SK-N-SH (cell line): ENCODE measurements at regions not wholly inside any gene's neighbourhood (a gene's known extent, or its start where the extent isn't known, plus 50 kb on each side); places are given as distances from the start of the nearest gene placed in this dataset.

Source experiments
- CTCF ChIA-PET: fragments of 300-600, 350-600 bp; formaldehyde crosslinking; extraction: SDS; loops from one replicate; lab custom pipeline; 2021; lab: Yijun Ruan, JAX
- POLR2A ChIA-PET: fragments of 350-600 bp; sonication (Branson Sonifier 250); formaldehyde crosslinking; extraction: SDS; loops from one replicate; lab custom pipeline; 2020; ENCODE audit warnings: antibody characterized with exemption, inconsistent platforms; lab: Yijun Ruan, JAX
- DNase-seq: peaks from one replicate; pipeline ENCODE4 v3.0.0; 2012
- H2AFZ ChIP-seq: fragments of 200-600 bp; sonication (generic); 2 replicates; pipeline ENCODE4 v1.8.1; 2016; ENCODE audit warnings: antibody characterized with exemption, mild to moderate bottlenecking, low read depth
- H3F3A ChIP-seq: fragments of 200-600 bp; sonication (generic); replicated peaks from 2 replicates; pipeline ENCODE3; 2016; ENCODE audit warnings: antibody characterized with exemption, mild to moderate bottlenecking; ENCODE audit not compliant: insufficient read depth
- H3K27ac ChIP-seq, 2 experiments: fragments of 200-500 bp in 1 of 2; fragments of 200-600 bp in 1 of 2; sonication (Bioruptor generic) in 1 of 2; sonication (generic), shearing (Covaris generic) in 1 of 2; 2 replicates each; pipeline versions ENCODE4 v1.5.1 to v1.6.1; 2014 to 2016; ENCODE audit warnings: low read depth in 2 of 2, inconsistent platforms in 1 of 2, low read length in 1 of 2, mild to moderate bottlenecking in 1 of 2, mixed read lengths in 1 of 2
- H3K27me3 ChIP-seq: fragments of 200-600 bp; sonication (generic), shearing (Covaris generic); 2 replicates; pipeline ENCODE4 v1.6.1; 2016; ENCODE audit warnings: mixed run types; ENCODE audit not compliant: insufficient read depth
- H3K36me3 ChIP-seq, 2 experiments: fragments of 200-500 bp in 1 of 2; fragments of 200-600 bp in 1 of 2; sonication (Bioruptor generic) in 1 of 2; sonication (generic) in 1 of 2; replicated peaks in 1 of 2; 2 replicates each; pipeline versions ENCODE3 to v1.5.1; 2014 to 2016; ENCODE audit warnings: low read length in 1 of 2, mild to moderate bottlenecking in 1 of 2; ENCODE audit not compliant: insufficient read depth in 2 of 2, control insufficient read depth in 1 of 2
- H3K4me1 ChIP-seq, 2 experiments: fragments of 200-500 bp in 1 of 2; fragments of 200-600 bp in 1 of 2; sonication (Bioruptor generic) in 1 of 2; sonication (generic), shearing (Covaris generic) in 1 of 2; 2 replicates each; pipeline versions ENCODE4 v1.5.1 to v1.6.1; 2014 to 2016; ENCODE audit warnings: low read depth in 1 of 2, low read length in 1 of 2, mixed run types in 1 of 2; ENCODE audit not compliant: insufficient read depth in 2 of 2, control insufficient read depth in 1 of 2
- H3K4me2 ChIP-seq: fragments of 200-600 bp; sonication (generic), shearing (Covaris generic); 2 replicates; pipeline ENCODE4 v1.6.1; 2017; ENCODE audit warnings: mixed run types
- H3K4me3 ChIP-seq, 2 experiments: fragments of 200-500 bp in 1 of 2; fragments of 200-600 bp in 1 of 2; sonication (Bioruptor generic) in 1 of 2; sonication (generic), shearing (Covaris generic) in 1 of 2; 2 replicates each; pipeline versions ENCODE4 v1.5.1 to v1.8.1; 2014 to 2016; ENCODE audit warnings: low read depth in 2 of 2, inconsistent platforms in 1 of 2, low read length in 1 of 2, mild to moderate bottlenecking in 1 of 2, mixed read lengths in 1 of 2, moderate library complexity in 1 of 2
- H3K79me2 ChIP-seq: fragments of 200-600 bp; sonication (generic); 2 replicates; pipeline ENCODE4 v1.8.1; 2017; ENCODE audit warnings: mild to moderate bottlenecking; ENCODE audit not compliant: insufficient read depth
- H3K9ac ChIP-seq: fragments of 200-600 bp; sonication (generic); 2 replicates; pipeline ENCODE4 v1.6.1; 2017; ENCODE audit warnings: mixed run types
- H3K9me2 ChIP-seq: fragments of 200-600 bp; sonication (generic); 2 replicates; pipeline ENCODE4 v1.6.1; 2017; ENCODE audit warnings: mixed run types
- H3K9me3 ChIP-seq: fragments of 200-600 bp; sonication (generic); 2 replicates; pipeline ENCODE4 v1.6.1; 2017; ENCODE audit warnings: mixed run types, mild to moderate bottlenecking, moderate library complexity
- H4K20me1 ChIP-seq: fragments of 200-600 bp; sonication (generic); 2 replicates; pipeline ENCODE4 v1.6.1; 2017; ENCODE audit warnings: mild to moderate bottlenecking, mixed run types; ENCODE audit not compliant: insufficient read depth
- CHD2 ChIP-seq: fragments of 150-350 bp; IDR thresholded peaks from 2 replicates; pipeline ENCODE4 v1.6.1; 2018; ENCODE audit warnings: low read length; ENCODE audit not compliant: partially characterized antibody
- CTCF ChIP-seq: fragments of 200-600 bp; sonication (generic); IDR thresholded peaks from 2 replicates; pipeline ENCODE4 v1.6.1; 2017; ENCODE audit warnings: antibody characterized with exemption, mild to moderate bottlenecking, moderate library complexity
- EZH2phosphoT487 ChIP-seq: fragments of 200-600 bp; sonication (generic); IDR thresholded peaks from 2 replicates; pipeline ENCODE4 v1.6.1; 2017; ENCODE audit warnings: low read depth, mixed run types, mild to moderate bottlenecking, antibody characterized with exemption, moderate library complexity, borderline replicate concordance
- FOSL2 ChIP-seq: IDR thresholded peaks from 2 replicates; pipeline ENCODE4 v1.4.0; 2012; ENCODE audit warnings: low read depth, mild to moderate bottlenecking, moderate library complexity, borderline replicate concordance
- FOXM1 ChIP-seq: IDR thresholded peaks from 2 replicates; pipeline ENCODE4 v1.4.0; 2012; ENCODE audit warnings: low read depth, mild to moderate bottlenecking
- GABPA ChIP-seq: IDR thresholded peaks from 2 replicates; pipeline ENCODE4 v1.4.0; 2012; ENCODE audit warnings: low read depth, mild to moderate bottlenecking
- GATA2 ChIP-seq: sonication (generic); formaldehyde crosslinking; IDR thresholded peaks from 2 replicates; pipeline ENCODE4 v1.5.0; 2020; ENCODE audit warnings: mild to moderate bottlenecking, missing genetic modification reagents
- JUND ChIP-seq: IDR thresholded peaks from 2 replicates; pipeline ENCODE4 v1.4.0; 2012
- MXI1 ChIP-seq: IDR thresholded peaks from 2 replicates; pipeline ENCODE4 v1.6.1; 2012; ENCODE audit warnings: mild to moderate bottlenecking, low read depth, low read length, improper control_type of control experiment
- PBX3 ChIP-seq: IDR thresholded peaks from 2 replicates; pipeline ENCODE4; 2012
- POLR2AphosphoS5 ChIP-seq: IDR thresholded peaks from 2 replicates; pipeline ENCODE4 v1.6.1; 2012; ENCODE audit warnings: low read depth, low read length
- RCOR1 ChIP-seq: fragments of 150-350 bp; IDR thresholded peaks from 2 replicates; pipeline ENCODE4 v1.6.1; 2017; ENCODE audit warnings: antibody characterized with exemption, low read length
- REST ChIP-seq: IDR thresholded peaks from 2 replicates; pipeline ENCODE4 v1.6.1; 2012; ENCODE audit warnings: mild to moderate bottlenecking, low read depth, low read length, moderate library complexity
- RFX5 ChIP-seq: IDR thresholded peaks from 2 replicates; pipeline ENCODE4 v1.6.1; 2012; ENCODE audit warnings: mild to moderate bottlenecking, improper control_type of control experiment, low read length
- SIN3A ChIP-seq: IDR thresholded peaks from 2 replicates; pipeline ENCODE4 v1.6.1; 2012; ENCODE audit warnings: low read depth, mild to moderate bottlenecking, low read length, moderate library complexity, borderline replicate concordance
- SMC3 ChIP-seq: IDR thresholded peaks from 2 replicates; pipeline ENCODE4 v1.6.1; 2012; ENCODE audit warnings: low read depth, low read length, improper control_type of control experiment
- TCF12 ChIP-seq: IDR thresholded peaks from 2 replicates; pipeline ENCODE4 v1.4.0; 2012
- TEAD4 ChIP-seq: IDR thresholded peaks from 2 replicates; pipeline ENCODE4 v1.4.0; 2012; ENCODE audit warnings: mild to moderate bottlenecking, borderline replicate concordance; ENCODE audit not compliant: insufficient read depth

- Histone ChIP-seq H3K36me3 (no peaks in the 10 kb centered on the region), H4K20me1 (no peaks in the 10 kb centered on the region), H3K79me2 (no peaks in the 10 kb centered on the region), H3K27ac (no peak overlapping the region), H3K4me2 (no peak overlapping the region), H3K9me3 (no peaks in the 10 kb centered on the region), H2AFZ (no peak overlapping the region), H3F3A (no peaks in the 10 kb centered on the region), H3K9ac (no peak overlapping the region), H3K9me2 (no peaks in the 10 kb centered on the region), H3K27me3 (no peaks in the 10 kb centered on the region), H3K4me1 (no peaks in the 10 kb centered on the region), H3K4me3 (no peak overlapping the region)
- ChIA-PET CTCF (no interaction called here), POLR2A (no interaction called here)
- TF ChIP-seq TEAD4 (no peak), JUND (no peak), GABPA (no peak), SMC3 (no peak), FOXM1 (no peak), RCOR1 (no peak), REST (no peak), TCF12 (no peak), CTCF (no peak), GATA2 (CRISPR knock-in tag) (no peak), PBX3 (no peak), CHD2 (no peak), RFX5 (no peak), POLR2AphosphoS5 (no peak), SIN3A (no peak), MXI1 (no peak), EZH2phosphoT487 (no peak), FOSL2 (no peak)
- no peak for DNase-seq
Measured at GRCh38 chr6:92201618-92202017, 1217.7 kb downstream of the EPHA7 start.
